ENCODE measurements at regions not wholly inside any gene's neighbourhood (a gene's known extent, or its start where the extent isn't known, plus 50 kb on each side); places are given as distances from the start of the nearest gene placed in this dataset.
A peak's percentile ranks its signal among the peaks of the same experiment; 100 is the strongest.

DNA sequence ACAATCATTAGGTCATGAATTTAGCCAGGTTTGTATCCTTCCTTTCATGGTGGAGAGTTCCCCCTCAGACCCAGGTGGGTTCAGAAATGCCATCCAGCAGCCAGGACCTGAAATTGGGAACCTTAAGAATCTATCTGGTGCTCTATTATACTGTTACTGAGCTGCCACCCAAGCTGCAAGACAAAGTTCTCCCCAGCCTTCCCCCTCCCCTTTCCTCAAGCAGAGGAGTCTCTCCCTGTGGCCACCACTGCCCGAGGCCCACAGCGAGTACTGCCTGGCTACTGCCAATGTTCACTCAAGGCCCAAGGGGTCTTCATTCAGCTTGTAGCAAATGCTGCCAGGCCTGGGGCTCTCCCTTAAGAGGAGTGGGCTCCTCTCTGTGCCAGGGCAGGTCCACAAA is 133.8 kb downstream of the TMEM38B start:
- Mint-ChIP-seq H3K27me3 (no peaks in the 10 kb centered on the region), H3K27ac (no peak overlapping the region), H3K4me3 (no peak overlapping the region), H3K36me3 (ENCODE audit: low read depth) (peaks cover 2% of the 10 kb centered on the region), H3K4me1 (no peaks in the 10 kb centered on the region), H3K9me3 (peaks cover 12% of the 10 kb centered on the region)
- DNase-seq (no peak), ATAC-seq (no peak)

DNA sequence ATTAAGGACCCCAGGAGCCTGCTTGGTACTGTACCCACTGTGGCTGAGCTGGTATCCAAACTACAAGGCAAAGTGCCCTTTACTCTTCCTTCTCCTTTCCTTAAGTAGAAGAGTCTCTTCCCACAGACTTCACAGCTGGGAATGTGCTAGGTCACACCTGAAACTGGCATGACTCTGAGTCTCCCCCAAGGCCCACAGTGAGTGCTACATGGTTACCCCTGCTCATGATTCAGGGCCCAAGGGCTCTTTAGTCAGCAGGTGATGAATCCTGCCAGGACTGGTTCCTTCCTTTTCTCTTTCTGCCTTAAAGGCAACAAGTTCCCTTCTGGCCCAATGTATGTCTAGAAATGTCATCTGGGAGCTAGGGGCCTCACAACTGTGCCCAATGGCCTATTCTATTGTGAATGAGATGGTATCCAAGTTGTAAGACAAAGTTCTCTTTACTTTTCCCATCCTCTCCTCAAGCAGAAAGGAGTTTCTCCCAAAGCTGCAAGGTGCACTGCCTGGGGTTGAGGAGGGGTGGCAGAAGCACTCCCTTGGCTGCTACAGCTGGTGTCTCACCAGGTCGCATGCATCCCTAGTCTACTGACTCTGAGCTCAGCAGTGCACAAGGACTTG is 134.4 kb downstream of the TMEM38B start:
- ATAC-seq (no peak), DNase-seq (no peak)
- Mint-ChIP-seq H3K4me3 (no peak overlapping the region), H3K4me1 (no peaks in the 10 kb centered on the region), H3K9me3 (peaks cover 12% of the 10 kb centered on the region), H3K27me3 (no peaks in the 10 kb centered on the region), H3K27ac (no peak overlapping the region), H3K36me3 (ENCODE audit: low read depth) (peaks cover 2% of the 10 kb centered on the region)

DNA sequence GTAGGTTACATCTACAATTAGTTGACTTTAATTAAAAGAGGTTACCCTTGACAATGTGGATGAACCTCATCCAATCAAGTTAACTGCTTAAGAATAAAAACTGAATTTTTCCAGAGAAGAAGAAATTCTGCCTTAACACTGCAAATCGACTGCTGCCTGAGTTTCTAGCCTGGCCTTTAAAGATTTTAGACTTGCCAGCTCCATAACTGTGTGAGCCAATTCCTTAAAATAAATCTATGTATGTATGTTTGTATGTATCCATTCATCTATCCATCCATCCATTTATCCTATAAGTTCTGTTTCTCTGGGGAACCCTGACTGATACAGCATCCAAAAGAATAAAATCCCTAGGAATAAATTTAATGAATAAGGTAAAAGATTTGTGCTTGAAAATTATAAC is 136.1 kb downstream of the TMEM38B start:
- Mint-ChIP-seq H3K27me3 (no peaks in the 10 kb centered on the region), H3K27ac (no peak overlapping the region), H3K4me1 (no peaks in the 10 kb centered on the region), H3K9me3 (peaks cover 8% of the 10 kb centered on the region), H3K4me3 (no peak overlapping the region), H3K36me3 (ENCODE audit: low read depth) (peaks cover 2% of the 10 kb centered on the region)
- no peak for DNase-seq
- ATAC-seq: no peak

DNA sequence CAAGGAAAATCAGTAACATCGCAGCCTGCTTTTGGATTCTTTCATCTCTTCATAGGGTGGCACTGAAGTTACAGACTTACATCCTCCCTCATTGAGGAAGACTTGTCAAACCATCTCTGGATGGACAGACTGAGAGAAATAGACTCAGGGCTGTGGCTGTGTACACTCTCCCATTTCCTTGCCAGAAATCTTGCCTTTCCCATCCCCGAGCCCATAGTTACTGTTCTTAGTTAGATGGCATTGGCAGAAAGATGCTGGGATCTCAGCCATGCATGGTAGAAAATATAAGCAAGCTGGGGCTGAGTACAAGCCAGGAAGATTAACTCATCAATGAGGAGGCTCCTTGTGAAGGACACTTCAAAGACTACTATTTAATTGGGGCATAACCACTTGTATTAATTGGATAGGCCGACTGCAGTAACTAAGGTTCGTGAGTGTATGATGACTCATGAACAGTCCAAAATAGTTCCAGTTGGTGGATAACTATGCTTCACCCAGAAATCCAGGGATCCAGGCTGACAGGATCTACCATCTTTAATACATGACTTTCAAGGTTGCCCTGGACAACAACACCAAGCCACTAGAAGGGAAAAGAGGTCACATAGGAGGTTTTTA is 137.9 kb downstream of the TMEM38B start:
- H3K27me3 Mint-ChIP-seq: no peaks in the 10 kb centered on the region

DNA sequence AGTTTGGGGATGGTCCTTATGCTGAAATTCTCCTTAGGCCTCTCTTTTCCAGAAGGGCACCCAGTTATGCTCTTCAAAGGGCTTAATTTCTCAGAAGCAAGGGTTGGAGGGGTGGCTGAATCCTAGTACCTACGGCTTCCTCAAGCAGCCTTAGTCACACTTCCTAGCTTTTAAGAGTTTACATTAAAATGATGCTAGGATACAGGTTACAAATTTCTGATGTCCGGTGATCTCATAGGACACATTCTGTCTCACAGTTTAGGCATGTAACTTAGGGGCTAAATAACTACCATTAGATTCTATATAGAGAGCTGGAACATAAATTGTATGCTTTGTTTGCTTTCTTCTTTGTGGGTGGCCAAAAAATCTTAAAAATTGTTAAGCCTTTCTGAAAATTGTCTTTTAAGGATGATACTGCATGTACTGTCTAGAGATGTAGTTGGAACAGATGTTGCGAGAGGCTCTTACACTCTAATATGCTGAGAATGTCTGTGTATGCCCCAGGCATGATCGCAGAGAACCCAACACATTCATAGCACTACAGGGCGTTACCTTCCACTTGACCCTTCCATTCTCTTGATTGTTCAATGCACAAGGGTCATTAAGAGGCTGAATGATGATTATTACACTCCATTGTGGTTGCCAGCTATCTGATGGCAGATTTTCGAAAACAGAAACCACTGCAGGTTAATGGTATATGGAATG is 139.1 kb downstream of the TMEM38B start:
- Mint-ChIP-seq H3K4me1 (no peaks in the 10 kb centered on the region), H3K27me3 (no peaks in the 10 kb centered on the region)

More for the DNA sequence above, 137.9 kb downstream of the TMEM38B start:
- H3K36me3 Mint-ChIP-seq (ENCODE audit: low read depth): no peaks in the 10 kb centered on the region
- H3K4me1 Mint-ChIP-seq: no peaks in the 10 kb centered on the region
- H3K27ac Mint-ChIP-seq: no peak overlapping the region
- no peak for ATAC-seq
- no peaks in the 10 kb centered on the region for H3K9me3 Mint-ChIP-seq
- DNase-seq: no peak
- H3K4me3 Mint-ChIP-seq: no peak overlapping the region

DNA sequence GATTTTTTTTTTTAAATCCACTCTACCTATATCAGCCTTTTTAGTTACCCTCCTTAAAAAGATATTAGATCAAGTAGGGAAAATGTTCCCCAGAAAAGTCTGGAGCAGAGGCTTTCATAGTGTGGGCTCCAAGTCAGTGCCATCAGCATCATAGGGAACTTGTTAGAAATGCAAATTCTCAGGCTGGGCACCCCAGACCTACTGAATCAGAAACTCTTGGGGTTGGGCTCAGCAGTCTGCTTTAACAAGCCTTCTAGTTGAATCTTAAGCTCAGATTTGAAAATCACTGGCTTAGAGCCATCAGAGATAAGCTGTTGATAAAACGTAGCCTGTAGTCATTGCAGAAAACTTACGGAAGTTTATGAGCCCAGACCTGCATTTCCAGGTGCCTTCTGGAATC is 140.1 kb downstream of the TMEM38B start:
- ATAC-seq (no peak), DNase-seq (no peak)
- Mint-ChIP-seq H3K27me3 (no peaks in the 10 kb centered on the region), H3K4me3 (no peak overlapping the region), H3K27ac (no peak overlapping the region), H3K4me1 (no peaks in the 10 kb centered on the region), H3K9me3 (no peaks in the 10 kb centered on the region), H3K36me3 (ENCODE audit: low read depth) (no peaks in the 10 kb centered on the region)

More for the DNA sequence above, 139.1 kb downstream of the TMEM38B start:
- DNase-seq (no peak), ATAC-seq (no peak)
- no peaks in the 10 kb centered on the region for H3K36me3 Mint-ChIP-seq (ENCODE audit: low read depth)
- H3K27ac Mint-ChIP-seq: no peak overlapping the region
- H3K4me3 Mint-ChIP-seq: no peak overlapping the region
- H3K9me3 Mint-ChIP-seq: no peaks in the 10 kb centered on the region

DNA sequence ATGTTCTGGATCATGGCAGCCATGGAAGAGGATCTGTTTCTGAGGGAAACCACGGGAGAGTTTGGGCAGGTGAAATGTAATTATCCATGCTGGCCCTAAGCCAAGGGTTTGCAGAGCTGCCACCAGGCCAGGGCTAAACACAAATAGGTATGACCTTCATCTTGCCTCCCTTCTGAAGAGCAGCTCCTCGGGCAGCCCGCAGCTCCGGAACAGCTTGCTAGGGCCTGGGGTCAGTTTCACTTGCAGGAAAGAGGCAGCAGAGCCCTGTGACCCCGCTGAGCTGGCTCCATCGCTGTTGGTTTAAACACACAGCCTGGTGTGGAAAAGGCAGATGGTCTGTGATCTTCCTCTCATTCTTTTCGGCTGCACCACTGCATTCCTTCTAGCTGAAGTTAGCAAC is 141.4 kb downstream of the TMEM38B start:
- ATAC-seq: no peak
- no peak for DNase-seq
- Mint-ChIP-seq H3K36me3 (ENCODE audit: low read depth) (no peaks in the 10 kb centered on the region), H3K27ac (no peak overlapping the region), H3K27me3 (no peaks in the 10 kb centered on the region), H3K9me3 (no peaks in the 10 kb centered on the region), H3K4me3 (no peak overlapping the region), H3K4me1 (no peaks in the 10 kb centered on the region)

DNA sequence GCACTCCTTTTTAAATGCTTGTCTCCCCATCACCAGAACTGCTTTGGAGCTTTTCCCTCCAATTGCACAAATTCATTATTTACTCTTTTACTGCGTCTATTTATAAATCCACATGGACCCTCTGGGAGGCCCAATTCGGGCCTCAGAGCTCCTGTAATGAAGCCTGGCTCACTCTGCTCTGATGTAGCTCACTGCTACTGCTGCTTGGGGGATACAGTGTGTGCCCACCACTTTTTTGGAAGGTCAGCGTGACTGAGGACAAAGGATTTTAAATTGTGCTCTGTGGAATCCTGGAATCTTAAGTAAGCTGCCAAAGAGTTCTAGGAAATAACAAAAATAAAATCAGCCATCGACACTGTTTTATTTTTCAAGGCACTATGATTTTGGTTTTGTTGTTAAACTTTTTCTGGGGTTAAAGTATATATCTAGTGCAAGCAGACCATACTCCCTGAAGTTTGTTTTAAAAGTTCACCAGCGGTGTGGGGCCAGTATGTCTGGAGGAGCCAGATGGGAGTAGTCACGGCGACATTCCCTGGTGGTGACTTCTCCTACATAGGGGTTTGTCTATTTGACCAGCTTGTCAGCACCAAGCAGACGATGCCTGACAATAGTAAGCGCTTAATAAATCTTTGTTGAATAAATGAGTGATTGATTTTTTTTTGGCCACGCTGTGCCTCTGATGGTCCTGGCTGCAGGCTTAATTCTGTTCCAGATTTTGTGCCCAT is 142.8 kb downstream of the TMEM38B start:
- no peak for ATAC-seq
- no peak overlapping the region for H3K4me3 Mint-ChIP-seq

DNA sequence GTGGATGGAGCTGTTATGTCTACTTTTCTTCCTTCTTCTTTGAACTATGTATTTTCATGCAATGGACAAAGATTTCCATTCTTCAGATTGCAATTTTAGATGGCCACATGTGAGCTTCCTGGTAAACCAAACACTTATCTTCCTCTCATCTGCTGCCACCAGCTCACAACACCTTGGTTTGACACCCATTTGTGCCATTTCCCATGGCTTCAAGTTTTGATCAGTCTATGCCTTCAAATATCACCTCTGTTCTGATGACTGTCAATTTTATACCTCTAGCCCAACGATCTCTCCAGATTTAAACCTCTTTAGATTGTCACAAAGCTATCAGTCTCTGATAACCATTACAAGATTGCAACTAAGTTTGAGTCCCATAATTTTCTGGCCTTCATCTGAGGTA is 147.2 kb downstream of the TMEM38B start:
- H3K27ac Mint-ChIP-seq: no peak overlapping the region
- no peak for ATAC-seq

More for the DNA sequence above, 142.8 kb downstream of the TMEM38B start:
- DNase-seq: no peak
- Mint-ChIP-seq H3K27me3 (no peaks in the 10 kb centered on the region), H3K4me1 (no peaks in the 10 kb centered on the region), H3K9me3 (no peaks in the 10 kb centered on the region), H3K27ac (no peak overlapping the region), H3K36me3 (ENCODE audit: low read depth) (no peaks in the 10 kb centered on the region)

DNA sequence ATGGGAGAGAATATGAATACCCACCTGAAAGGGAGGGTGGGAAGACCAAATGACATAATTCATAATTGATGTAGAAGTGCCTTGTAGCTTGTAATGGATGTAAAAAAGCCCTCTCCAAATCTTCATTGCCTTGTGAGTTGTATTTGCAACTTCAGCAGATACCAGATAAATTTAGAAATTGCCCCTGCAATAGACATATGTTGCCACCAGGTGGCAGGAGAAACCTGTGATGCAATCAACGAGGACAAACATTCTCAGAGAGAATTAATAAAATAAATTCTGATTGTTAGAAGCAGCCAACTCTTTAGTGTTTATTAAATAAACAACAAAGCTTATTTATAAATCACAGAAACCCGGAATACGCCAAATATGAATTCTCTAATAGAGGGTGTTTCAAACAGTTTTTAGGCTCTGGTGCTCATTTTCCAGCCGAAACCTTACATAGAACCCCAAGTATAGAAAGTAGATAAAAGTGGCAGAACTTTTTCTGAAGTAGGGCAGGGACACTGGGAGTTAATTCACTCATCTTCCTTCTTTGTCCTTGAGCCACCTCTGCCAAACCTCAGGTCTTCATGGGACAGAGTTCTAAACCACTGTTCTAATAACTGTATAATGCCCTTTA is 147.8 kb downstream of the TMEM38B start:
- H3K9me3 Mint-ChIP-seq: no peaks in the 10 kb centered on the region
- ATAC-seq: no peak
- no peak overlapping the region for H3K27ac Mint-ChIP-seq
- no peak overlapping the region for H3K4me3 Mint-ChIP-seq
- H3K27me3 Mint-ChIP-seq: no peaks in the 10 kb centered on the region
- peak; percentile 23 for DNase-seq
- H3K4me1 Mint-ChIP-seq: no peaks in the 10 kb centered on the region
- no peaks in the 10 kb centered on the region for H3K36me3 Mint-ChIP-seq (ENCODE audit: low read depth)

More for the DNA sequence above, 147.2 kb downstream of the TMEM38B start:
- Mint-ChIP-seq H3K27me3 (no peaks in the 10 kb centered on the region), H3K36me3 (ENCODE audit: low read depth) (no peaks in the 10 kb centered on the region), H3K4me3 (no peak overlapping the region), H3K9me3 (no peaks in the 10 kb centered on the region), H3K4me1 (no peaks in the 10 kb centered on the region)
- no peak for DNase-seq

DNA sequence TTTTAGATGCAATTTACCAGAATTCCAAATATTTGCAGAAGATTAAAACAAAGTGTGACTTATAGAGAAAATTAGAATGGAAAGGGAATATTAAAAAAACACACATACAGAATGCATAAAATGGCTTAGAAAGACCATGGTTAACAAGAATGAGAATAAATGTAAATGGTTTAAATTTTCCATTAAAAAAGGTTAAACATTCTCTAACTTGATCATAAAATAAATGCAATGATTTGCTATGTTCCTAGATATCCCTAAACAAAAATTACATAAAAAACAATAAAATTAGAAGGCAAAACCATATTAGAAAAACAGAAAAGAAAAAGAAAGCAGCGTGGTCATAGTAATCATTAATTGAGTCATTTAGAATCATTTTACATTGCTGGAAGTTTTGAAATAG is 152.5 kb downstream of the TMEM38B start:
- no peaks in the 10 kb centered on the region for H3K27me3 Mint-ChIP-seq
- ATAC-seq (no peak), DNase-seq (no peak)
- no peaks in the 10 kb centered on the region for H3K9me3 Mint-ChIP-seq
- H3K36me3 Mint-ChIP-seq (ENCODE audit: low read depth): no peaks in the 10 kb centered on the region
- H3K27ac Mint-ChIP-seq: no peak overlapping the region
- H3K4me3 Mint-ChIP-seq: no peak overlapping the region
- H3K4me1 Mint-ChIP-seq: no peaks in the 10 kb centered on the region

DNA sequence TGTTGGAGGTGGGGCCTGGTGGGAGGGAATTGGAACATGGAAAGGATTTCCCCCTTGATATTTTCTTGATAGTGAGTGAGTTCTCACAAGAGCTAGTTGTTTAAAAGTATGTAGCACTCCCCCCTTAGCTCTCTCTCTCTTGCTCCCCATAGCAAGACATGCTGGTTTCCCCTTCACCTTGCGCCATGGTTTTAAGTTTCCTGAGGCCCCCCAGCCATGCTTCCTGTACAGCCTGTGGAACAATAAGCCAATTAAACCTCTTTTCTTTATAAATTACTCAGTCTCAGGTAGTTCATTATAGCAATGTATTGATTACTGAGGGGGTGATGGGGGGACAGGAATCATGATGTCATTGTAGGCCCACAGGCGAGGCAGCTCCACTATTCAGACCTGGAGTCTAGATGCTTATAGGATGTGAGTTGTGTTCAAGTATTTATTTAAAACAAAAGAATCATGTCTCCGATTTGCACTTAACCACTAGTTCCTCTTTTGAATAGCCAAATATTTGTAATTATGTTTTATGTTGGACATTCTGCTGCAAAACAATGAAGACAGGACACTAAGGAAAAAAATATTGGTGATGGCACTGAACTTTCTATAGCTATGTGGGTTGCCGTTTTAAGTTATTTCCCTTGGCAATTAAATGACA is 156.6 kb downstream of the TMEM38B start:
- Mint-ChIP-seq H3K4me3 (no peak overlapping the region), H3K9me3 (no peaks in the 10 kb centered on the region), H3K27ac (no peak overlapping the region), H3K4me1 (no peaks in the 10 kb centered on the region), H3K27me3 (no peaks in the 10 kb centered on the region), H3K36me3 (ENCODE audit: low read depth) (no peaks in the 10 kb centered on the region)
- no peak for DNase-seq
- no peak for ATAC-seq

DNA sequence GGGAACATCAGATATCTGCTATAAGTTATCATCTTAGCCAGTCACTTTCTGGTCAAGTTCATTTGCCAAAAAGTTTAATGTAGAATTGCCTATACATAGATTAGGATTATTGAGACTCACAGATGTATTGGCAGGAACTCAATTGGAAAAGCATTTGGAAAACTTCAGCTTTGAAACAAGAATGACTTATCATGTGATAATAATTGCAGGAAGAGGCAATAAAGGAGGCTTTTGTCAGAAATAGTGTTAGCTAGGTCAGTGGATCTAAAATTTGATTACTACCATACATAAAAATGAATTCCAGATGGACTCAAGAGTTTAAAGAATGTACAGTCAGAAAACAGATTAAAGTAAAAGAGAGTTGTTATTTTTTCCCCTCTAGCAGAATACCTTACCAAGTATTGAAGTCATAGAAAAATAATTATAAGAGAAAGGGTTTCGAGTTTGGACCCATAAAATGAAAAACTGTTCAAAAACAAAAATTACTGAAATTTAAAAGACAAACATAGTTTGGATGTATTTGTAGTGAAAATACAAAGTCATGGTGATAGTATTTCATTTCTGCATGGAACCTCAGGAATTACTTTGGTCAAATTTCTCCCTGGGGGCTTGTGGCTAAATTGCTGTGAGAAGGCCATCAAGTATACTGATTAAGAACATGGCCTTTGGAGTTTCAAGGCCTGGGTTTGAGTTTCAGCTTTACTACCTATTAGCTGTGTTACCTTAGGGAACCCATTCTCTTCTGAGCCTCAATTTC is 159.9 kb downstream of the TMEM38B start:
- no peak overlapping the region for H3K27ac Mint-ChIP-seq
- no peaks in the 10 kb centered on the region for H3K27me3 Mint-ChIP-seq
- DNase-seq (no peak), ATAC-seq (no peak)
- no peak overlapping the region for H3K4me3 Mint-ChIP-seq
- H3K36me3 Mint-ChIP-seq (ENCODE audit: low read depth): no peaks in the 10 kb centered on the region
- peaks cover 5% of the 10 kb centered on the region for H3K9me3 Mint-ChIP-seq
- H3K4me1 Mint-ChIP-seq: peaks cover 17% of the 10 kb centered on the region

All from activated naive CD8-positive, alpha-beta T cell treated with anti-CD3 and anti-CD28 coated beads, Interleukin-2, amount 50 U/mL, for 24 hours (primary cell).